ENCODE measurements at regions not wholly inside any gene's neighbourhood (a gene's known extent, or its start where the extent isn't known, plus 50 kb on each side); places are given as distances from the start of the nearest gene placed in this dataset.

GRCh38 chr20:16220826-16221225, 352.4 kb downstream of the KIF16B start:
- whole genome bisulfite sequencing (ENCODE audit: low lambda C conversion rate, missing lambda C conversion rate): 90% methylated on average over 4 of the region's 4 CpGs
- no peak overlapping the region for H3K27ac ChIP-seq
- no peak for DNase-seq (ENCODE audit: low spot score)
- no peaks in the 10 kb centered on the region for H3K27me3 ChIP-seq
- no peak overlapping the region for H2AFZ ChIP-seq
- H3K9me2 ChIP-seq (replicated peaks; ENCODE audit: insufficient read depth): no peaks in the 10 kb centered on the region
- H3K79me2 ChIP-seq: no peaks in the 10 kb centered on the region
- H3K4me3 ChIP-seq: no peak overlapping the region
- H3K9me3 ChIP-seq (ENCODE audit: low read depth): no peaks in the 10 kb centered on the region
- no peaks in the 10 kb centered on the region for H3K4me1 ChIP-seq (ENCODE audit: insufficient read depth)
- no peaks in the 10 kb centered on the region for H3K36me3 ChIP-seq (replicated peaks; ENCODE audit: insufficient read depth, low read depth)
- H3K4me2 ChIP-seq: no peak overlapping the region
- TF ChIP-seq EZH2phosphoT487 (IDR thresholded peaks at IDR 0.05; ENCODE audit: low read depth, severe bottlenecking, unreplicated experiment) (no peak), EZH2 (IDR thresholded peaks at IDR 0.05; ENCODE audit: borderline replicate concordance) (no peak), CTCF (IDR thresholded peaks at IDR 0.05; ENCODE audit: poor library complexity) (no peak)
- no peaks in the 10 kb centered on the region for H4K20me1 ChIP-seq (ENCODE audit: insufficient read depth, poor library complexity, severe bottlenecking)

GRCh38 chr20:16219182-16219581, 354.1 kb downstream of the KIF16B start:
- H3K4me1 ChIP-seq (ENCODE audit: insufficient read depth): peaks cover 4% of the 10 kb centered on the region
- H3K4me3 ChIP-seq: no peak overlapping the region
- no peaks in the 10 kb centered on the region for H4K20me1 ChIP-seq (ENCODE audit: insufficient read depth, poor library complexity, severe bottlenecking)
- no peak for TF ChIP-seq CTCF (IDR thresholded peaks at IDR 0.05; ENCODE audit: poor library complexity)
- no peak for TF ChIP-seq EZH2 (IDR thresholded peaks at IDR 0.05; ENCODE audit: borderline replicate concordance)
- TF ChIP-seq EZH2phosphoT487 (IDR thresholded peaks at IDR 0.05; ENCODE audit: low read depth, severe bottlenecking, unreplicated experiment): no peak
- H2AFZ ChIP-seq: no peak overlapping the region
- no peak overlapping the region for H3K27ac ChIP-seq
- no peaks in the 10 kb centered on the region for H3K9me3 ChIP-seq (ENCODE audit: low read depth)
- H3K27me3 ChIP-seq: no peaks in the 10 kb centered on the region
- H3K36me3 ChIP-seq (replicated peaks; ENCODE audit: insufficient read depth, low read depth): no peaks in the 10 kb centered on the region
- no peak for DNase-seq (ENCODE audit: low spot score)
- no peaks in the 10 kb centered on the region for H3K9me2 ChIP-seq (replicated peaks; ENCODE audit: insufficient read depth)
- H3K4me2 ChIP-seq: no peak overlapping the region
- no peaks in the 10 kb centered on the region for H3K79me2 ChIP-seq

GRCh38 chr20:16216914-16217230, 356.4 kb downstream of the KIF16B start:
- Histone ChIP-seq H3K27ac (no peak overlapping the region), H3K4me2 (no peak overlapping the region), H3K79me2 (no peaks in the 10 kb centered on the region), H3K4me3 (no peak overlapping the region), H3K9me2 (replicated peaks; ENCODE audit: insufficient read depth) (no peaks in the 10 kb centered on the region), H3K36me3 (replicated peaks; ENCODE audit: insufficient read depth, low read depth) (no peaks in the 10 kb centered on the region), H3K4me1 (ENCODE audit: insufficient read depth) (peaks cover 4% of the 10 kb centered on the region), H4K20me1 (ENCODE audit: insufficient read depth, poor library complexity, severe bottlenecking) (no peaks in the 10 kb centered on the region), H3K27me3 (no peaks in the 10 kb centered on the region), H3K9me3 (ENCODE audit: low read depth) (no peaks in the 10 kb centered on the region), H2AFZ (no peak overlapping the region)
- DNase-seq (ENCODE audit: low spot score): no peak
- no peak for TF ChIP-seq EZH2 (IDR thresholded peaks at IDR 0.05; ENCODE audit: borderline replicate concordance)
- TF ChIP-seq CTCF (IDR thresholded peaks at IDR 0.05; ENCODE audit: poor library complexity): no peak
- TF ChIP-seq EZH2phosphoT487 (IDR thresholded peaks at IDR 0.05; ENCODE audit: low read depth, severe bottlenecking, unreplicated experiment): no peak
- WGBS (ENCODE audit: low lambda C conversion rate, missing lambda C conversion rate): 87% methylated on average over 6 of the region's 6 CpGs

GRCh38 chr20:16216227-16216913, 356.9 kb downstream of the KIF16B start:
- Histone ChIP-seq H3K36me3 (replicated peaks; ENCODE audit: insufficient read depth, low read depth) (no peaks in the 10 kb centered on the region), H3K27ac (no peak overlapping the region), H3K79me2 (no peaks in the 10 kb centered on the region), H4K20me1 (ENCODE audit: insufficient read depth, poor library complexity, severe bottlenecking) (no peaks in the 10 kb centered on the region), H3K4me3 (no peak overlapping the region), H3K4me2 (no peak overlapping the region), H3K4me1 (ENCODE audit: insufficient read depth) (peaks cover 4% of the 10 kb centered on the region), H2AFZ (no peak overlapping the region), H3K9me2 (replicated peaks; ENCODE audit: insufficient read depth) (no peaks in the 10 kb centered on the region), H3K27me3 (no peaks in the 10 kb centered on the region), H3K9me3 (ENCODE audit: low read depth) (no peaks in the 10 kb centered on the region)
- TF ChIP-seq EZH2phosphoT487 (IDR thresholded peaks at IDR 0.05; ENCODE audit: low read depth, severe bottlenecking, unreplicated experiment) (no peak), EZH2 (IDR thresholded peaks at IDR 0.05; ENCODE audit: borderline replicate concordance) (no peak), CTCF (IDR thresholded peaks at IDR 0.05; ENCODE audit: poor library complexity) (no peak)
- no peak for DNase-seq (ENCODE audit: low spot score)
- WGBS (ENCODE audit: low lambda C conversion rate, missing lambda C conversion rate): 90% methylated on average over 10 of the region's 10 CpGs
